SJCRH30 (cell line): ENCODE measurements at regions not wholly inside any gene's neighbourhood (a gene's known extent, or its start where the extent isn't known, plus 50 kb on each side); places are given as distances from the start of the nearest gene placed in this dataset.
"Not testable (repeated sequence)": the region's sequence is repeated elsewhere in the genome, so short reads cannot be mapped to it uniquely, and the experiment has no call there.

Experiments used
- DNase-seq, 2 experiments: peaks; one replicate each; pipeline ENCODE4 v3.0.0-alpha.2; 2015 to 2020
- H3K27ac ChIP-seq: fragments of 250-450 bp; sonication (Bioruptor Pico); 2 replicates; pipeline ENCODE4 v1.5.1; 2020; ENCODE audit warnings: mild to moderate bottlenecking, moderate library complexity
- H3K27me3 ChIP-seq: fragments of 250-450 bp; sonication (Bioruptor Pico); 2 replicates; pipeline ENCODE4 v1.5.1; 2020; ENCODE audit warnings: mild to moderate bottlenecking, moderate library complexity
- H3K36me3 ChIP-seq: fragments of 250-450 bp; sonication (Bioruptor Pico); 2 replicates; pipeline ENCODE4 v1.5.1; 2020; ENCODE audit warnings: mild to moderate bottlenecking, moderate library complexity
- H3K4me1 ChIP-seq: fragments of 250-450 bp; sonication (Bioruptor Pico); 2 replicates; pipeline ENCODE4 v1.5.1; 2020; ENCODE audit warnings: mild to moderate bottlenecking, moderate library complexity
- H3K4me3 ChIP-seq: fragments of 250-450 bp; sonication (Bioruptor Pico); 2 replicates; pipeline ENCODE4 v1.5.1; 2020; ENCODE audit warnings: mild to moderate bottlenecking, moderate library complexity
- H3K9me3 ChIP-seq: fragments of 250-450 bp; sonication (Bioruptor Pico); replicated peaks from 2 replicates; pipeline ENCODE4 v1.5.1; 2020; ENCODE audit warnings: mild to moderate bottlenecking, moderate library complexity

DNA sequence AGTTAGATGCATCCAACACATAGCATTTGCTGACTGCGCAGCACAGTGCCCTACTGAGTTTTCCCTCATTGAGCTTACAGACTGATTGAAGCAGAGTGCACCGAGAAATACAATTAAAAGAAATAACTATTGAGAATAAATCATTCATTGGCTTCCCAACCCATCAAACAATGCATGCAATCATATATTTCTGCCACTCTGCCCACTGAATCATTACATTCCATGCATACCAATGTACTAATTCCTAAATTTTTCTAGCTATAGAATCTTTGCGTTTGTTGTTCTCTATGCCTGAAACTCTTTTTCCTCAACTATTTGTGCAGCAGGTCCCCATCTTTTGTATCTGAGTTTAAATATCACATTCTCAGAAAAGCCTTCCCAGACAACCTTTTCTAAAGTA lies 783.8 kb downstream of the SORCS1 start:
- no peaks in the 10 kb centered on the region; the same call in 1 of the 2 replicates for H3K4me1 ChIP-seq

DNA sequence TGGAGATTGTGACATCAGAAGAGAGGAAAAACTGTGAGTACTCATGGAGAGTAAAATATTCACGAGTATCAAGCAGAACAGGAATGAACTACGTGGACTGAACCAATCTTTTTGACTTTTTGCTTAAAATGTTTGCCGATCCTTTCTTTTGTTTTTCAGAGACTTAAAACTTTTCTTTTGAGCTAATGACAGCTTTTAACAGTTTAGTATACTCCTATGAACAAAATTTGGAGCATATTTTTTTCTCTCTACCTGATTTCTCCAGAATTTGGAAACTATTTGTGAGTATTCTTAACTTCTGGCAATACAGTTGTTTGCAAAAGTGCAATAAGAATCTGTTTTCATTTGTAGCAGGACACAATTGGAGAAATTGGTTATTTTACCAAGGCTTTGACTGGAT lies 786.3 kb downstream of the SORCS1 start:
- Histone ChIP-seq H3K9me3 (no peaks in the 10 kb centered on the region), H3K4me3 (no peak overlapping the region), H3K27me3 (no peaks in the 10 kb centered on the region), H3K36me3 (no peaks in the 10 kb centered on the region), H3K4me1 (no peaks in the 10 kb centered on the region; the same call in 1 of the 2 replicates), H3K27ac (no peak overlapping the region)
- DNase-seq = no peak

More for the DNA sequence above, 783.8 kb downstream of the SORCS1 start:
- H3K4me3 ChIP-seq = no peak overlapping the region
- H3K27ac ChIP-seq = no peak overlapping the region
- H3K9me3 ChIP-seq = no peaks in the 10 kb centered on the region
- H3K36me3 ChIP-seq = no peaks in the 10 kb centered on the region
- no peaks in the 10 kb centered on the region for H3K27me3 ChIP-seq
- DNase-seq = no peak

DNA sequence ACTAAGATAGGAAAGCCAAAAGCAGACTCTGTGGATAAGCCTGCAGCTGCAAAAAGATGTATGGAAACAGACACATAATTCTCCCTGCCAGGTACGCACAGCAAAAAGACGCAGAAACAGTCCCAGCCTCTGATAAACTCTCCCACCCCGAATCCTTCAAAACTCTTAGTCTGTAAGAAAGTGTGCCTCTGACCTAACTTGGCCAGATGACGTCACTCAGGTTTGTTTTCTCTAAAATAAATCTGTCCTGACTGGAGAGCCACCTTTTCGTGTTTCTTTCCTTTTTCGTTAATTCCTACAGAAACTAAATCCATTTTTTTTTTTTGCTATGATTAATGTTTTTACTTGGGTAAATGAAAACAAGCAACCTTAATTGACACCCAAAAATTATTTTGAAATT lies 793.8 kb downstream of the SORCS1 start:
- no peaks in the 10 kb centered on the region for H3K9me3 ChIP-seq
- no peak for DNase-seq
- no peaks in the 10 kb centered on the region for H3K36me3 ChIP-seq
- H3K27ac ChIP-seq = no peak overlapping the region
- no peak overlapping the region for H3K4me3 ChIP-seq
- no peaks in the 10 kb centered on the region for H3K27me3 ChIP-seq
- no peaks in the 10 kb centered on the region for H3K4me1 ChIP-seq

DNA sequence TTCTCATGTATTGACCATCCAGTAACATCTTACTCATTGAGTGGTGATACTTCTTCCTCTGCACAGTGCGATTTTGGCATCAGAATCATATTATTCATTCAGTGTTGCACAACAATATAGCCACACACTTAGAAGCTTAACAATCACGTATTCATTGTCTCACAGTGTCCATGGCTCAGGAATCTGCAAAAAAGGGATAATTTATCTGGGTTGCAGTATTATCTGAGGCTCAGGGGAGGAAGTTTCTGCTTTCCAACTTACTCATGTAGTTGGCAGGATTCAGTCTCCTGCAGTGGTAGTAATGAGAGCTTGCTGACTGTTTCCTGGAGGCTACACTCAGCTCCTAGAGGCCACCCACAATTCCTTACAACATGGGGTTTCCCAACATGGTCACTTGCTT lies 803.6 kb downstream of the SORCS1 start:
- Histone ChIP-seq H3K36me3 (no peaks in the 10 kb centered on the region), H3K27me3 (no peaks in the 10 kb centered on the region), H3K4me1 (no peaks in the 10 kb centered on the region), H3K27ac (no peak overlapping the region), H3K4me3 (no peak overlapping the region), H3K9me3 (no peaks in the 10 kb centered on the region)
- DNase-seq = no peak

DNA sequence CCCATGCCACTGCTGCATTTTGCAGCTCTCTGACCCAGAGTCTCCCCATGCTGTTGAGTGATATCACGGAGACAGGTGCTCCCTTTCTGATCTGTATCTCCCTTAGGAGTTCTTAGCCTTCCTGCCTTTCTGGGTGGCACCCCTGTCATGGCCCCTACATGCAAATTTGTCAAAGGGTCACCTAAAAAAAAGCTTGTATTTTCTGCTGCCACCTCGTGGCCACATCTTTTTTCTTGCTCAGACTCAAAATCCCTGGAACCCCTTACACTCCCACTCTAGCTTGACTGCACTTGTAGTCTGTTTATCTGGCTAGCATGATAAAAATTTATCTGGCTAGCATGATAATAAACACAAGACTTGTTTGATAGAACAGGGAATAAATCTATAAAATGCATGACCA lies 809.1 kb downstream of the SORCS1 start:
- Histone ChIP-seq H3K9me3 (no peaks in the 10 kb centered on the region), H3K4me3 (no peak overlapping the region), H3K27me3 (no peaks in the 10 kb centered on the region)

DNA sequence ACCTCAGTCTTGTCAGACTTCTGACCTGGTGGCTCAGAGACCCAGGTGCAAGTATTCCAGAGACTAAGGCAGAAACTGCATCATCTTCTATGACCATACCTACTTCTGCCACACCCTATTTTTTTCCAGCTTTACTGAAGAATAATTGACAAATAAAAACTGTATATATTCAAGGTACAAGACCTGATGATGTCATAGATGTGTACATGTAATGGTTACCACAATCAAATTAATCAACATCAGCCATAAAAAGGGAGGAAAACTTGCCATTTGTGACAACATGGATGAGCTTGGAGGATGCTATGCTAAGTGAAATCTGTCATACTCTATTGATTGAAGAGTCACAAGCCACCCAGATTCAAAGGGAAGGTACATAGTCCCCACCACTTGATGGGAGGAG lies 815.6 kb downstream of the SORCS1 start:
- no peak overlapping the region for H3K4me3 ChIP-seq
- H3K36me3 ChIP-seq = no peaks in the 10 kb centered on the region
- H3K4me1 ChIP-seq = no peaks in the 10 kb centered on the region
- no peak overlapping the region for H3K27ac ChIP-seq
- no peak for DNase-seq
- H3K27me3 ChIP-seq = no peaks in the 10 kb centered on the region
- H3K9me3 ChIP-seq = no peaks in the 10 kb centered on the region; the same call in 1 of the 2 replicates

More for the DNA sequence above, 809.1 kb downstream of the SORCS1 start:
- no peaks in the 10 kb centered on the region for H3K4me1 ChIP-seq
- H3K36me3 ChIP-seq = no peaks in the 10 kb centered on the region
- no peak overlapping the region for H3K27ac ChIP-seq
- peak; percentile 12 to 41 for DNase-seq

DNA sequence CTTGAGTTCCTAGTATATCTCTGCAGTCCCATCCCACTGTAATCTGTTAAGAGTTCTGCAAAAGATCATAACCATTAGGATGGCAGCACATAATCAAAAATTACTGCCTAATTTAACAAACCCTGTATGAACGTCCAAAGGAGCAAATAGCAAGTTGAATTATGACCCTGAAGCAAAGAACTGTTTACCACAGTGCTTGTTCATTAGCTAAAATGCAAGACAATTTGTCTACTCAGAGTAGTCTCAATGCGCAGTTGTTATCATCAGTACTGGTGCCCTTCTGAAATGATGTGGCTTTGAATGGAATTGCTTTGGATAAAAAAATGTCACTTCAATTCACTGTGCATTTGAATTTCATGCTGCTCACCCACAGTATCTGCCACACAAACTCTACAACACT lies 817.0 kb downstream of the SORCS1 start:
- Histone ChIP-seq H3K4me1 (no peaks in the 10 kb centered on the region), H3K27ac (no peak overlapping the region)

DNA sequence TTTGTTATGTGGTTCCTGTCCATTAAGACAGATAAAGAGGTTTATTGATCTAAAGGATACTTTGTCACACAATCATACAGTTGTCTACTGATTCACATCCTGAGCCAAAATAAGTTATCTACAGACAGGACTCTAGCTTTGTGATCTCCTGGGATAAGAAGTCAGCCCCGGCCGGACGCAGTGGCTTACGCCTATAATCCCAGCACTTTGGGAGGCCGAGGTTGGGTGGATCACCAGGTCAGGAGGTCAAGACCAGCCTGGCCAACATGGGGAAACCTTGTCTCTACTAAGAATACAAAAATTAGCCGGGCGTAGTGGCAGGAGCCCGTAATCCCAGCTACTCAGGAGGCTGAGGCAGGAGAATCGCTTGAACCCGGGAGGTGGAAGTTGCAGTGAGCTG lies 821.0 kb downstream of the SORCS1 start:
- H3K4me3 ChIP-seq, H3K27ac ChIP-seq, H3K27me3 ChIP-seq, H3K4me1 ChIP-seq, H3K9me3 ChIP-seq, H3K36me3 ChIP-seq, DNase-seq: not testable (repeated sequence)

More for the DNA sequence above, 817.0 kb downstream of the SORCS1 start:
- no peaks in the 10 kb centered on the region for H3K27me3 ChIP-seq
- H3K36me3 ChIP-seq = no peaks in the 10 kb centered on the region
- DNase-seq = no peak
- H3K4me3 ChIP-seq = no peak overlapping the region
- H3K9me3 ChIP-seq = no peaks in the 10 kb centered on the region; the same call in 1 of the 2 replicates

DNA sequence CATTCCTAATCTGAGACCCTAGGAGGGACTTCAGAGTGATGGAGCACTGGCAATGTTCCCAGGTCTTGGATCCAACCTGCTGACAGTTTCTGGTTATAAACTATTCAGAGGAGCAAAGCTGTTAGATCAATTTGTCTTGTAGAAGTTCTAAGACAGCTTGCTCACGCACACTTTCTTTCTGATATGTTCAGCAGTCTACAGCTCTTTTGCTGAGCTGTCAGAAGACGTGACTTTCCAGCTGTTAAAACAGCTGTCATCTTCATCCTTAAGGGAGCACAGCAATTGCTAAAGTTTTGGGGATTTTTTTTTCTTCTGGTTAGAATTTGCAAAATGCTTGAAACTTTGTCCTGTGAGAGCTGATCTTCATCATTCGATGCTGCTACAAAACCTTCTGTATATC lies 823.1 kb downstream of the SORCS1 start:
- Histone ChIP-seq H3K36me3 (no peaks in the 10 kb centered on the region), H3K27me3 (no peaks in the 10 kb centered on the region), H3K4me3 (no peak overlapping the region), H3K27ac (no peak overlapping the region), H3K4me1 (no peaks in the 10 kb centered on the region), H3K9me3 (peaks cover 2% of the 10 kb centered on the region; the same call in 1 of the 2 replicates)
- DNase-seq = no peak

DNA sequence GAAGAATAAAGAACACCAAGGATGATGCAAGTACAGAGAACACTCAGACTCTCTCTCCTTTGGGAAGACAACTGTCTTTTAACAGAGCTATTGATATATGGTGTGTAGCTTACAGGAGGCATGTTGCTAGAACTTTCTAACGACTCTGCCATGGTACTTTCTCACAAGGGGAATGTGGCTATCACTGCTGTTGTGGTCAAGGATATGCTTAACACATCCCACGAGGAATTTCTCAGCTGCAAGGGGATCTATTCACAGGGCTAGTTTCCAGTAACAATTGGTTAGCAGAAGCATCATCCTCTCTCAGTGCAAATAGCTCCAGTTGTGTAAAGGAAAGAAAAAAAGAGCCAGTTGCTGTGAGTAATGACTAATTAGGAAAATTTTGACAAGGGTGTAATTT lies 826.0 kb downstream of the SORCS1 start:
- H3K36me3 ChIP-seq = no peaks in the 10 kb centered on the region
- DNase-seq = no peak
- no peak overlapping the region for H3K27ac ChIP-seq
- 0 out of 2 replicates have a peak, but pooled peaks cover 2% of the 10 kb centered on the region for H3K9me3 ChIP-seq
- no peaks in the 10 kb centered on the region for H3K27me3 ChIP-seq
- H3K4me3 ChIP-seq = no peak overlapping the region
- no peaks in the 10 kb centered on the region for H3K4me1 ChIP-seq

DNA sequence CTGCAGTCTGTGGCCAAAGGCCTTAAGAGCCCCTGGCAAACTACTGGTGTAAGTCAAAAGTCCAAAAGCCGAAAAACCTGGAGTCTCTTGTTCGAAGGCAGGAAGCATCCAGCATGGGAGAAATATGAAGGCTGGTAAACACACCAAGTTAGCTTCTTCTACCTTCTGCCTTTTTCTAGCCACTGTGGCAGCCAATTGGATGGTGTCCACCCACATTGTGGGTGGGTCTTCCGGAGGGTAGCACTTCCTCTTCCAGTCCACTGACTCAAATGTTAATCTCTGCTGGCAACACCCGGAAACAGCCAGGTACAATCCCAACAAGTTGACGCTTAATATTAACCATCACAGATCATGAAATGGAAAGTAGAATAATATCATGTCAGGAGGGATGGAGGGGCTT lies 827.6 kb downstream of the SORCS1 start:
- no peak overlapping the region for H3K27ac ChIP-seq
- H3K4me1 ChIP-seq = no peaks in the 10 kb centered on the region
- H3K4me3 ChIP-seq = no peak overlapping the region
- 0 out of 2 replicates have a peak, but pooled peaks cover 2% of the 10 kb centered on the region for H3K9me3 ChIP-seq
- no peaks in the 10 kb centered on the region for H3K36me3 ChIP-seq
- DNase-seq = no peak
- H3K27me3 ChIP-seq = no peaks in the 10 kb centered on the region

DNA sequence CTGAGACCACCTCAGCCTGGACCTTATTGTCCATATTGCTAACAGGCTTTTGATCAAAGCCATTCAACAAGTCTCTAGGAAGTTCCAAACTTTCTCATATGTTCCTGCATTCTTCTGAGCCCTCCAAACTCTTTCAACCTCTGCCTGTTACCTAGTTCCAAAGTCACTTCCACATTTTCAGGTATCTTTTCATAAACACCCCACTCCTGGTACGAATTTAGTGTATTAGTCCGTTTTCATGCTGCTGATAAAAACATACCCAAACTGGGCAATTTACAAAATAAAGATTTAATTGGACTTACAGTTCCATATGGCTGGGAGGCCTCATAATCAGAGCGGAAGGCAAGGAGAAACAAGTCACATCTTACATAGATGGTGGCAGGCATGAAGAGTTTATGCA lies 836.8 kb downstream of the SORCS1 start:
- H3K4me1 ChIP-seq = no peaks in the 10 kb centered on the region
- no peaks in the 10 kb centered on the region for H3K27me3 ChIP-seq
- DNase-seq = no peak
- H3K9me3 ChIP-seq = no peaks in the 10 kb centered on the region
- H3K36me3 ChIP-seq = no peaks in the 10 kb centered on the region
- H3K4me3 ChIP-seq = no peak overlapping the region
- no peak overlapping the region for H3K27ac ChIP-seq

DNA sequence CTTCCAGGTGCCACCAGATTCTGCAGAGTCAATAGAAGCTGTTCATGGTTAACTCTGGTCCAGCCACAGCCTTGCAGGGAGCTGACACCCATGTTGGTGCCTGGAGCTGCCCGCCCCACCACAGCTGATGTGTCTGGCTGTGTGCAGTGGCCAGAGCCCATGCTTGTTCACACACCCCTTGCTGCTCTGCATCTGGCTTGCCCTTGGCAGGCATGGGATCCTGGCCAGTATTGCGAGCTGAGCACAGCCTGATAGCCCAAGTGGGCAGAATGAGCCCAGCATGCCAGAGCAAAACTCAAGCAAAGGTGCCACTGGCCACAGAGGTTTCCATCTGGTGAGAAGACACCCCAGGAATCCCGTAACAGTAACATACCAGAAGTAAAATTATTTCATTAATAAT lies 843.6 kb downstream of the SORCS1 start:
- H3K36me3 ChIP-seq = no peaks in the 10 kb centered on the region
- no peaks in the 10 kb centered on the region for H3K4me1 ChIP-seq
- H3K27ac ChIP-seq = no peak overlapping the region
- no peaks in the 10 kb centered on the region for H3K9me3 ChIP-seq
- DNase-seq = no peak
- H3K4me3 ChIP-seq = no peak overlapping the region
- H3K27me3 ChIP-seq = no peaks in the 10 kb centered on the region

DNA sequence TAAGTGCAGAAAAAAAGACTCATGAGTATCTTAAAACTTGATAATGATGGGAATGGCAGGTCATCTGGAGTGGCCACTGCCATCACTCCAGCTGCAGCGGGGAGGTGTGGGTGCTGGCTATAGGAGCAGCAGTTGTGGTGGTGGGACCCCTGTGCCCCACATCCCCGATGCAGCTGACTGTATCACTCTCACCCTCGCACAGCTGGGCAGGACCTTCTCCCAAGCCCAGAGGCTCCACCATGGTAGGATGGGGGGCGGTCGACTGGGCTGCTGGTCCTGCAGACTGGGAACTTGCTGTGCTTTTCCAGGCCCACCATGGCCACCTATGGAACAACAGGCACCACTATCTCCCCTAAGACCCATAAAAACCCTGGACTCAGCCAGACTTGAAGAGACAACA lies 844.4 kb downstream of the SORCS1 start:
- Histone ChIP-seq H3K27me3 (no peaks in the 10 kb centered on the region), H3K27ac (no peak overlapping the region), H3K4me1 (no peaks in the 10 kb centered on the region), H3K4me3 (no peak overlapping the region), H3K9me3 (no peaks in the 10 kb centered on the region), H3K36me3 (no peaks in the 10 kb centered on the region)
- no peak for DNase-seq

DNA sequence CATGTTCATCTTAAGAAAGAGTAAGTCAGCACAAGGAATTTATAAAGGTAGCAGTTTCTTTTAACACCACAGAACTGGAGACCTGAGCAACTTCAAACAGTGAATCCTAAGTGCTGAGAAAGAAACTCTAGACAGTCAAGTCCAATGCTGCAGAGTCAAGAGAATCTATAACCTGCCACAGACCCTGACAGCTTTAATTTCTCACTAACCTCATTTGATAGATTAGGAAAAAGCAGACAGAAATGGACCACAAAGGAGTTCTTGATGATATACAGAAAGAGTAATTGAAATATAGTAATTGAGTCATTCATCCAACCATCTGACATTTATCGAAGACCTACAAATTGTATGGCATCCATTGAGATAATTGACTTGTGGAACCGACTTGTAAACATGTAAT lies 847.0 kb downstream of the SORCS1 start:
- H3K4me3 ChIP-seq = no peak overlapping the region
- no peaks in the 10 kb centered on the region for H3K27me3 ChIP-seq
- no peak for DNase-seq
- H3K4me1 ChIP-seq = no peaks in the 10 kb centered on the region
- H3K27ac ChIP-seq = no peak overlapping the region
- H3K36me3 ChIP-seq = no peaks in the 10 kb centered on the region
- H3K9me3 ChIP-seq = no peaks in the 10 kb centered on the region

DNA sequence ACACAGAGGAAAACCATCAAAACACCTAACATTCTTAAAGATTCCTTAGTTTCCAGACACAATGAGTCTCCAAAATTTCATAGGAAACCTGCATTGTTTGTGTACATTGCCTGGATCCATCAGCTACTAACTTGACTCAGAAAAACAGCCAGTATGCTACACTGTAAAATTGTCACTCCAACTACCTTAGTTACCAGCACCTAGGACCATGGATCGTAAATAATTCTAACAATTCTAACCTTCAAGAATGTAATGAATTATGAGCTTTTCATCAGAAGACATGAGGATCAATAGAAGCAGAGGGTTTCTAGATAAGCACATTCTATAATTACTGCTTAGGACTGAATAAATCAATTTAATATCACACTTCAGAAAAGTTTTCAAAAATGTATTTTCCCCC lies 851.5 kb downstream of the SORCS1 start:
- no peak overlapping the region for H3K27ac ChIP-seq
- H3K9me3 ChIP-seq = no peaks in the 10 kb centered on the region
- H3K36me3 ChIP-seq = no peaks in the 10 kb centered on the region
- H3K4me3 ChIP-seq = no peak overlapping the region
- no peak for DNase-seq
- no peaks in the 10 kb centered on the region for H3K27me3 ChIP-seq
- H3K4me1 ChIP-seq = no peaks in the 10 kb centered on the region; the same call in 1 of the 2 replicates
